Fibroblast of mammary gland (primary cell): ENCODE measurements at regions not wholly inside any gene's neighbourhood (a gene's known extent, or its start where the extent isn't known, plus 50 kb on each side); places are given as distances from the start of the nearest gene placed in this dataset.
A peak's percentile ranks its signal among the peaks of the same experiment; 100 is the strongest.

Experiments
- DNase-seq: peaks from one replicate; pipeline ENCODE4 v3.0.0-alpha.2; 2010; ENCODE audit warnings: low read depth
- H3K4me3 ChIP-seq: 2 replicates; pipeline ENCODE4 v1.5.1; 2011; ENCODE audit warnings: low read depth, mild to moderate bottlenecking, low read length, moderate library complexity; ENCODE audit not compliant: control insufficient read depth
- CTCF ChIP-seq: conservative IDR thresholded peaks from 2 replicates; pipeline ENCODE4 v1.5.1; 2011; ENCODE audit warnings: low read depth, low read length, inconsistent platforms; ENCODE audit not compliant: control insufficient read depth, insufficient read depth

- TF ChIP-seq CTCF, result no peak
- H3K4me3 ChIP-seq, result no peak overlapping the region
- DNase-seq, result no peak
Measured at GRCh38 chr3:57009802-57010201, 50.7 kb upstream of the SPATA12 start.

GRCh38 chr3:57009367-57009766, 51.1 kb upstream of the SPATA12 start:
- DNase-seq, result peak; percentile 59
- no peak overlapping the region for H3K4me3 ChIP-seq
- TF ChIP-seq CTCF, result no peak

GRCh38 chr3:57007521-57008460, 52.7 kb upstream of the SPATA12 start:
- peak; percentile 94 for DNase-seq
- H3K4me3 ChIP-seq, result peak overlapping the region; percentile 21
- TF ChIP-seq CTCF, result no peak

- DNase-seq, result peak; percentile 71
- no peak overlapping the region for H3K4me3 ChIP-seq
- TF ChIP-seq CTCF, result peak; percentile 33
Measured at GRCh38 chr3:57006949-57007419, 53.5 kb upstream of the SPATA12 start.

- peak; percentile 8 for DNase-seq
- no peak overlapping the region for H3K4me3 ChIP-seq
- no peak for TF ChIP-seq CTCF
Measured at GRCh38 chr3:57006179-57006657, 54.2 kb upstream of the SPATA12 start.

- no peak for TF ChIP-seq CTCF
- H3K4me3 ChIP-seq, result no peak overlapping the region
- no peak for DNase-seq
Measured at GRCh38 chr3:57004229-57004628, 56.2 kb upstream of the SPATA12 start.
